ENCODE measurements at regions not wholly inside any gene's neighbourhood (a gene's known extent, or its start where the extent isn't known, plus 50 kb on each side); places are given as distances from the start of the nearest gene placed in this dataset.
"Not testable (repeated sequence)": the region's sequence is repeated elsewhere in the genome, so short reads cannot be mapped to it uniquely, and the experiment has no call there.

DNA sequence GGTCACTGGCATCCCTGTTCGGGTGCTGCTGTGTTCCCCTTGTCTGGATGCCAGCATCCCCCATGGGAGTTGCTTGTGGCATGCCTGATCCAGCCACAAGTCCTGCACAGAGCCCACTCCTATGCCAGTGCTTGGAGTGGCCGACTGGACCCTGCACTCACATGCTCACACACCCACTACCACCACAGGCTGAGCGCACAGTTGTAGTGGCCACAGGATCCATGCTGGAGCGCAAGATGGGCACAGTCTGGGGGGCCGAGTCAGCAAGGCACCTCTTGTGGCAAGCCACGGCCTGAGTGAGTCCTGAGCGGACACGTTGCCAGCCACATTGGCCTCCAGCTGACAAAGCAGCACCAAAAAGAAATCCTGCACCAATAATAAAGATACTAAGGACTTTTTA lies 661.6 kb upstream of the TMPRSS15 start:
- no peak for DNase-seq (ENCODE audit: low read depth)

GRCh38 chr21:19076031-19076430 lies 672.4 kb upstream of the TMPRSS15 start:
- DNase-seq (ENCODE audit: low read depth), result no peak

DNA sequence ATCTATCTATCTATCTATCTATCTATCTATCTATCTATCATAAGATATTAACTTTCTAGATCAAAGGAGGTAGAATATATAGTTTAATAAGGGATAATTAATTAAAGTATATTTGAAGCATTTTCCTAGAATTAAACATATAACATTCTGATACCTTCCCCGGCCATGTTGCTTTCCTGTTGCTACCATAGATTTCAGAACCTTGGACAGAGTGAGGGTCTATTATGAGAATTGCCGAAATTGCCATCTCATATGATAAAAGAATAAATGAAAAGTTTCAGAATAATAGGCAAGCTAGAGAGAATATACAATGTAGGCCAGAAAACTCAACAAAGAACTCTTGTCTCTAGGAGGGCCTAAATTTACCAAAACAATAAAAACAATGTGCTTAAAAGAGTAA lies 706.1 kb upstream of the TMPRSS15 start:
- DNase-seq (ENCODE audit: low read depth), result no peak

DNA sequence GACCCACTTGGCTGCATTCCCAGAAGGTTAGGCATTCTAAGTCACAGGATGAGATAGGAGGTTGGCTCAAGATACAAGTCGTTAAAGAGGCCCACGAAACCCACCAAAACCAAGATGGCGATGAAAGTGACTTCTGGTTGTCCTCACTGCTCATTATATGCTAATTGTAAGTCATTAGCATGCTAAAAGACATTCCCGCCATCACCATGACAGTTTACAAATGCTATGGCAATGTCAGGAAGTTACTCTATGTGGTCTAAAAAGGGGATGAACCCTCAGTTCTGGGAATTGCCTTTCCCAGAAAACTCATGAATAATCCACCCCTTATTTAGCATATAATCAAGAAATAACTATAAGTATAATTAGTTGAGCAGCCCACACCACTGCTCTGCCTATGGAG lies 715.7 kb upstream of the TMPRSS15 start:
- DNase-seq (ENCODE audit: low read depth), result not testable (repeated sequence)

GRCh38 chr21:19120591-19120990 lies 717.0 kb upstream of the TMPRSS15 start:
- DNase-seq (ENCODE audit: low read depth), result no peak

- no peak for DNase-seq (ENCODE audit: low read depth)
Measured at GRCh38 chr21:19122356-19122755, 718.8 kb upstream of the TMPRSS15 start.

DNA sequence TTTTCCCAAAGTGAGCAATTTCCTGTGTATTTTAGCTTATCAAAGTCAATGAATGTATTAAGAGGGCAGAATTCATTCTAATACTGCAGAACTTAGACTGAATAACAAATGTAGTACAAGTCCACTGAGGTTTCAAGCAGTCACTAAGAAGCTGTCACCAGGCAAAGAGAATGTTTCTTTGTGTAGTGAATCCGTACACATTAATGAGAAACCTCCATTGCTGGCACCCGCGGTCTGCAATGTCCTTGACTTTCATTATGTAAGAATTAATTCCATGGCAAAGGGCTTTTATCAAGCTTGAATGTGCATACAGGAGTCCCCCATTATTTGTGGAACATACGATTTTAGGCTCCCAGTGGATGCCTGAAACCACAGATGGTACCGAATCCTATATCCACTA lies 719.5 kb upstream of the TMPRSS15 start:
- no peak for DNase-seq (ENCODE audit: low read depth)

- DNase-seq (ENCODE audit: low read depth), result no peak
Measured at GRCh38 chr21:19123525-19123924, 719.9 kb upstream of the TMPRSS15 start.

GRCh38 chr21:19124691-19125090 lies 721.1 kb upstream of the TMPRSS15 start:
- DNase-seq (ENCODE audit: low read depth), result no peak

DNA sequence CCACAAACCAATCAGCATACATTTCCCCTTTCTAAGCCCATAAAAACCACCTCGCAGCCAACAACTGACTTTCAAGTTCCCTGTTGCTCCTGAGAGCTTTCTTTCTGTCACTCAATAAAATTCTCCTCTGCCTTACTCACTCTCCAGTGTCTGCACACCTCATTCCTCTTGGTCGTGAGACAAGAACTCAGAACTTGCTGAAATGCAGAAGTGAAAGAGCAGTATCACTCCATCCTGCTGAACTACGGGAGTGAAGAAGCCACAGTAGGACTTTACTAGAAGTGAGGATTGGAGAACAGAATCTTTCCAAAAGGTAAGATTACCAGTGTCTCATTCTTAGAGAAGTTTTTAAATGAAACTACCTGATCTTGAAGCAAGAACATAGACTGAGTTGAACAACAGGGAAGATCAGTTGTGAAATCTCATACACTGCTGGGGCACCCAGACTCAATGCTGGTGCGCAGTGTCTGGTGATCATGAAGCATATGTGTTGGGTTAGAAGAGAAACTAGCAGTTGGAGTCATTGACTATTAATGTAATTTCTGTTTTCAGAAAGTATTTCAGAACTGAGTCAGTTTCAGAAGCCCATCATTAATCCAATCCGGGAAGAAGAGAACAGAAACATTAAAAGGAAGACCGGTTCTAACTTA lies 726.9 kb upstream of the TMPRSS15 start:
- DNase-seq (ENCODE audit: low read depth), result no peak

DNA sequence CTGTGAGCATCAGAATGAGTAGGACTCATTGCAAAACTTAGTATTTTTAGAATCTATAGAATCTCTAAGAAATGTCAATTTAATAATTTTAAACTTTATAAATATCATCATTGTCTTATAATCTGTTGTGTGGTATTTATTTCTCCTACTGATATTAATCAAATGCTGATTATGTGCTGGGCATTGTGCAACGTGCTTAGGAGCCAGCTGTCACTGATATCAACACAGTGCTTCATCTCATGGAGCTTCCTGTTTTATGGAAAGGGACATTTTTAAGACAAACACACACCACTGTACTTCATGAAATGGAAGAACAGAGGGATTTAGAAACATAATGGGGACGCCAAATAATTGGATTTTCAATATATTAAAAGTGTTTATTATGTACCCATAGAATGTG lies 737.9 kb upstream of the TMPRSS15 start:
- DNase-seq (ENCODE audit: low read depth), result no peak

- no peak for DNase-seq (ENCODE audit: low read depth)
Measured at GRCh38 chr21:19145682-19146293, 742.2 kb upstream of the TMPRSS15 start.

GRCh38 chr21:19148056-19148455 lies 744.5 kb upstream of the TMPRSS15 start:
- DNase-seq (ENCODE audit: low read depth), result no peak

DNA sequence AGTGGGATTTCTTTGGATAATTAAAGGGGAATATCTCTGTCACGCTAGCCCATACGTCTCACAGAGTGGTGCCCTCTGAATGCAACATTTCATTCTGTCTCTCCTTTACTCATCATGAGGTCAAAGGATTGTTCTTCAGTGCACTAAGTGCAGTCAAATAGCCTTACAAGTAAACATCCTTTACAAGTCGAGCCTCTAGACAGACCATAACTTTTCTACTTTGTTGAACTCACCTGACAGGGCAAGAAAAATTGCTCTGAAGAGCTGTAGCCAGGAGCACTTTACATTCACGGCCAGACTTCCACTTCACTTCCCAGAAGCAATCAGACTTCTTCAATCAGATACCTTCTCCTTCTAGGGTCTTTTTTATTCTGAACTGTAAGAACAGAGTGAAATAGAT lies 768.0 kb upstream of the TMPRSS15 start:
- no peak for DNase-seq (ENCODE audit: low read depth)

DNA sequence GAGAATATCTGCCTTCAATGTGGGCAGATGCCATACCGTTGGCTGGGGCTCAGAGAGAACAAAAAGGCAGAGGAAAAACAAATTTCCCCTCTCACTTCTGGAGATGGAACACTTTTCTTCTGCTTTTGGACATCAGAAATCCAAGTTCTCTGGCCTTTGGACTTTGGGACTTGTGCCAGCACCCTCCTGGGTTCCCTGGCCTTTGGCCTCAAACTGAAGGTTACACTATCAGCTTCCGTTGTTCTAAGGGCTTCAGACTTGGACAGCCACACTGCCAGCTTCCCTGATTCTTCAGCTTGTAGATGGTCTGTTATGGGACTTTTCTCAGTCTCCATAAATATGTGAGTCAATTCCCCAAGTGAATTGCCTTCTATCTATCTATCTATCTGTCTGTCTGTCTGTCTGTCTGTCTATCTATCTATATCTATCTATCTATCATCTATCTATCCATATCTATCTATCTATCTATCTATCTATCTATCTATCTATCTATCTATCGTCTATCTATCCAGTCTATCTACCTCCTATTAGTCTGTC lies 778.1 kb upstream of the TMPRSS15 start:
- no peak for DNase-seq (ENCODE audit: low read depth)

DNA sequence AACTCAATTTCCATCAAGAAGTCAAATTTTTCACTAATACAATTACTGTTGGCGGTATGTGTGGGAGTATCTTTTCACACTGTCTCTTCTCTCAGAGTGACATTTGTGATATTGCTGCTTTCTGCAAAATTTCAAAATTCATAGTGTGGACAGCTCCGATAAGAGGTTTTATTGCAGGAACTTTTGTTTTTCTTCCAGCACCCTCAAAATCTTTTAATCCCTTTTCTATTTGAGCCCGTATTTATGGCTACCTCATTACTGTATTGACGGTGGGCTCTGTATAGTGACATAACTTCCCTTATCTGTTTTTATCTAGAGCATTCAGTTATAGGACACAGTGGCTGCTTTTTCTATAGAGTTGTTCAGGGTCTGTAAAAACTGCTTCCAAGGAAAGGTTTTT lies 794.4 kb upstream of the TMPRSS15 start:
- no peak for DNase-seq (ENCODE audit: low read depth)

DNA sequence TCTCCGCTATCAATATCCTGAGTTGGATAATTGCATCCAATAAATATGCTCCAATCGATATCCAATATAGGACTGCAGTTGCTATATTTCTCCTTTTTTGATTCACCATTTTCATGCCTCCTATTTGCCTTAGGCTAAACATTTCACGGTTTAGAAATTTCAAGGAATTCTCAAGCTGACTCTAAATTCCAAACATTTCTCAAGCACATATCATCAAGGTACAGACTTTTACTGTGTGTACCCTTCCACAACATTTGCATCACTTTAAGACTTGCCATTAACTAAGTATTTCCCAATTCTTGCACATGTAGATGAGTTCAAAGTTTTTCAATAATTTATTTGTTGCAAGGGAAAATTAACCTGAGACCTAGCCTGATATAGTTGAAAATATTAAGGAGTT lies 795.2 kb upstream of the TMPRSS15 start:
- no peak for DNase-seq (ENCODE audit: low read depth)

DNA sequence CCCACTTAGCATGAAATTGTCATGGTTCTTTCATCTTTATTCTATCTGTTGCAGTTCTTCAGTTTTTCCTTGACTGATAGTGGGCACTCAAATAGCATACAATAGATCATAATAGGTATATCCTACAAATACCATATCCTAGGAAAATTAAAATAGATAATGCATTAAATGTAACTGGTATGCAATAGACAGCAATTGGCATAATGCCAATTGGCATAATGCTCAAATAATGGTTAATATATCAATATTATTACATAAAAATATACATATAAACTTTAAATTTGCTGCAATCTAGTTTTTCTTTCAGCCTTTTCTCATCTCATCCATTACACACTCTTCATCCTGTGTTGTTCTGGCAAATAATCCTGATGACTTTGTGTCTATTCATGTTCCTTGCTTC lies 814.6 kb upstream of the TMPRSS15 start:
- DNase-seq (ENCODE audit: low read depth), result no peak

DNA sequence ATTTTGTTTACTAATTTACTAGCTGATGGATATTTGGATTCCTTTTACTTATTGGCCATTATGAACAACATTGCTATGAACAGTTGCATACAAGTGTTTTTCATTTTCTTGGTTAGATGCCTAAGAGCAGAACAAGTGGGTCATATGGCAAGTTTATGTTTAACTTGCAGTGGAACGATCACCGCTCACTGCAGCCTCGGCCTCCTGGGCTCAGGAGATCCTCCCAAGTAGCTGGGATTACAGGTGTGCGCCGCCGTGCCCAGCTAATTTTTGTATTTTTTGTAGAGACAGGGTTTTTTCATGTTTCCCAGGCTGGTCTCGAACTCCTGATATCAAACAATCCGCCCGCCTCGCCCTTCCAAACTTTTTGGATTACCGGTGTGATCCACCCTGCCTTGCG lies 820.5 kb upstream of the TMPRSS15 start:
- no peak for DNase-seq (ENCODE audit: low read depth)

DNA sequence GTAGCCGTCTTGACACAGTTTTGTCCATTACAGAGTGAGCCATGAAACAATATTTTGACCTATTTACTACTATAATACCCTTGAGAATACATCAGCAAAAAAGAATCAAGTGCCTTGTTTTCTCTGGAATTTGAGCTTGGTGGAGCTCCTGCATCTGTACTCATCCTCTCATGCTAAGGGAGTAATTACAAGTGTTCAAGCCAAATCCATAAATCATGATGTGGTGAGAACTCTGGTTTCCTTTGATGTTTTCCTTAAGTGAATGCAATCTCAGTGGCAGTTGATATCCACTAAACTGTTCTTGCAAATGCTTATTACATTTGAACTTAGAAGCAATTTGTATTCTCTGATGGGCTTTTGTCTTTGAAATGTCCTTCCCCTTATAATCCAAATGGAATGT lies 824.6 kb upstream of the TMPRSS15 start:
- no peak for DNase-seq (ENCODE audit: low read depth)

DNA sequence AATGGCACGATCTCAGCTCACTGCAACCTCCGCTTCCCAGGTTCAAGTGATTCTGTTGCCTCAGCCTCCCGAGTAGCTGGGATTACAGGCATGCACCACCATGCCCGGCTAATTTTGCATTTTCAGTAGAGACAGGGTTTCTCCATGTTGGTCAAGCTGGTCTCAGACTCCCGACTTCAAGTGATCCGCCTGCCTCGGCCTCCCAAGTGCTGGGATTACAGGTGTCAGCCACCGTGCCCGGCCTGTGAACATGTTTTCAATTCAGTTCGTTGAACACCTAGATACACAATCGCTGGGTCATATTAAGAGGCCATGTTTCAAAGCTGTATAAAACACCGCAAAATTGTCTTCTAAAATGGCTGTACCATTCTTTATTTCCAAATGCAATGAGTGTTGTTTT lies 830.3 kb upstream of the TMPRSS15 start:
- DNase-seq (ENCODE audit: low read depth), result not testable (repeated sequence)

- no peak for DNase-seq (ENCODE audit: low read depth)
Measured at GRCh38 chr21:19236209-19236608, 832.6 kb upstream of the TMPRSS15 start.

- no peak for DNase-seq (ENCODE audit: low read depth)
Measured at GRCh38 chr21:19237608-19238007, 834.0 kb upstream of the TMPRSS15 start.

- no peak for DNase-seq (ENCODE audit: low read depth)
Measured at GRCh38 chr21:19239696-19240095, 836.1 kb upstream of the TMPRSS15 start.
